ENCODE measurements at regions not wholly inside any gene's neighbourhood (a gene's known extent, or its start where the extent isn't known, plus 50 kb on each side); places are given as distances from the start of the nearest gene placed in this dataset.

GRCh38 chr6:25094726-25095125 lies 159.0 kb upstream of the RIPOR2 start:
- no peak overlapping the region for H3K27ac ChIP-seq (ENCODE audit: low read depth, low read length)
- no peaks in the 10 kb centered on the region for H3K79me2 ChIP-seq (ENCODE audit: control insufficient read depth, low read length)
- H4K20me1 ChIP-seq (ENCODE audit: control insufficient read depth, insufficient read depth, low read depth, low read length): no peaks in the 10 kb centered on the region
- no peaks in the 10 kb centered on the region for H3F3A ChIP-seq (ENCODE audit: control insufficient read depth, insufficient read depth)
- no peaks in the 10 kb centered on the region for H3K36me3 ChIP-seq (ENCODE audit: control insufficient read depth, low read length)
- H3K9me3 ChIP-seq (ENCODE audit: control insufficient read depth, insufficient read depth, low read length): no peaks in the 10 kb centered on the region
- no peaks in the 10 kb centered on the region for H3K9me2 ChIP-seq (replicated peaks; ENCODE audit: control insufficient read depth, low read length)
- H3K4me1 ChIP-seq (ENCODE audit: control insufficient read depth, low read length): no peaks in the 10 kb centered on the region
- H3K4me3 ChIP-seq (ENCODE audit: low read length): no peak overlapping the region
- H3K27me3 ChIP-seq (ENCODE audit: control insufficient read depth, low read length): no peaks in the 10 kb centered on the region
- no peak overlapping the region for H3K4me2 ChIP-seq (ENCODE audit: low read length)
- TF ChIP-seq, protein P1, sequence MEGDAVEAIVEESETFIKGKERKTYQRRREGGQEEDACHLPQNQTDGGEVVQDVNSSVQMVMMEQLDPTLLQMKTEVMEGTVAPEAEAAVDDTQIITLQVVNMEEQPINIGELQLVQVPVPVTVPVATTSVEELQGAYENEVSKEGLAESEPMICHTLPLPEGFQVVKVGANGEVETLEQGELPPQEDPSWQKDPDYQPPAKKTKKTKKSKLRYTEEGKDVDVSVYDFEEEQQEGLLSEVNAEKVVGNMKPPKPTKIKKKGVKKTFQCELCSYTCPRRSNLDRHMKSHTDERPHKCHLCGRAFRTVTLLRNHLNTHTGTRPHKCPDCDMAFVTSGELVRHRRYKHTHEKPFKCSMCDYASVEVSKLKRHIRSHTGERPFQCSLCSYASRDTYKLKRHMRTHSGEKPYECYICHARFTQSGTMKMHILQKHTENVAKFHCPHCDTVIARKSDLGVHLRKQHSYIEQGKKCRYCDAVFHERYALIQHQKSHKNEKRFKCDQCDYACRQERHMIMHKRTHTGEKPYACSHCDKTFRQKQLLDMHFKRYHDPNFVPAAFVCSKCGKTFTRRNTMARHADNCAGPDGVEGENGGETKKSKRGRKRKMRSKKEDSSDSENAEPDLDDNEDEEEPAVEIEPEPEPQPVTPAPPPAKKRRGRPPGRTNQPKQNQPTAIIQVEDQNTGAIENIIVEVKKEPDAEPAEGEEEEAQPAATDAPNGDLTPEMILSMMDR (IDR thresholded peaks at IDR 0.05; ENCODE audit: low read depth, low read length, poor library complexity, severe bottlenecking): no peak
- TF ChIP-seq EZH2phosphoT487 (IDR thresholded peaks at IDR 0.05; ENCODE audit: borderline replicate concordance, low read length): no peak

GRCh38 chr6:25100288-25100687 lies 164.5 kb upstream of the RIPOR2 start:
- Histone ChIP-seq H3K27me3 (ENCODE audit: control insufficient read depth, low read length) (no peaks in the 10 kb centered on the region), H3K9me3 (ENCODE audit: control insufficient read depth, insufficient read depth, low read length) (no peaks in the 10 kb centered on the region), H3K4me2 (ENCODE audit: low read length) (no peak overlapping the region), H4K20me1 (ENCODE audit: control insufficient read depth, insufficient read depth, low read depth, low read length) (no peaks in the 10 kb centered on the region), H3K27ac (ENCODE audit: low read depth, low read length) (no peak overlapping the region), H3K79me2 (ENCODE audit: control insufficient read depth, low read length) (no peaks in the 10 kb centered on the region), H3K4me1 (ENCODE audit: control insufficient read depth, low read length) (peaks cover 5% of the 10 kb centered on the region; the same call in 1 of the 2 replicates), H3K36me3 (ENCODE audit: control insufficient read depth, low read length) (no peaks in the 10 kb centered on the region), H3K4me3 (ENCODE audit: low read length) (no peak overlapping the region), H3K9me2 (replicated peaks; ENCODE audit: control insufficient read depth, low read length) (no peaks in the 10 kb centered on the region), H3F3A (ENCODE audit: control insufficient read depth, insufficient read depth) (no peaks in the 10 kb centered on the region)
- TF ChIP-seq, protein P1 (IDR thresholded peaks at IDR 0.05; ENCODE audit: low read depth, low read length, poor library complexity, severe bottlenecking): no peak
- TF ChIP-seq EZH2phosphoT487 (IDR thresholded peaks at IDR 0.05; ENCODE audit: borderline replicate concordance, low read length): no peak

DNA sequence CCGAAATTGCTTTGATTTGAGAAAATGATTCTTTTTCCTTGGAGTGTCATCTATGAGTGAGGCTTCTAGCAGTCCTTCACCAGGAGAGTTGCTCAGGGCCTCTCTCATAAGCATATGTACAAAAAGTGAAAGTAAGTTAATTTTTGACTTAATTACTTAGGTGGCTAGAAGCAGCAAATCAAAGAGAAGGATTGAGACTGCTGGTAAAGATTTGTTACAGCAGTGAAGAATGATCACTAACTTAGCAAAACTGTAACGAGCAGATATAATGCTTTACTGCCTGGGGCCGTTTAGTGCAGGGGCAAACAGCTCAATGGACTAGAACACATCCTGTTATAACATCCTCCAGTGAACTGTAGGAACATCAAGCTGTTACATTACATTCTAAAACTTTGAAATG lies 167.8 kb upstream of the RIPOR2 start:
- Histone ChIP-seq H3K9me3 (ENCODE audit: control insufficient read depth, insufficient read depth, low read length) (no peaks in the 10 kb centered on the region), H3K4me3 (ENCODE audit: low read length) (no peak overlapping the region), H3K36me3 (ENCODE audit: control insufficient read depth, low read length) (no peaks in the 10 kb centered on the region), H3F3A (ENCODE audit: control insufficient read depth, insufficient read depth) (no peaks in the 10 kb centered on the region), H3K4me1 (ENCODE audit: control insufficient read depth, low read length) (peaks cover 17% of the 10 kb centered on the region), H3K79me2 (ENCODE audit: control insufficient read depth, low read length) (no peaks in the 10 kb centered on the region), H3K9me2 (replicated peaks; ENCODE audit: control insufficient read depth, low read length) (no peaks in the 10 kb centered on the region), H3K27ac (ENCODE audit: low read depth, low read length) (no peak overlapping the region), H3K27me3 (ENCODE audit: control insufficient read depth, low read length) (no peaks in the 10 kb centered on the region), H4K20me1 (ENCODE audit: control insufficient read depth, insufficient read depth, low read depth, low read length) (no peaks in the 10 kb centered on the region), H3K4me2 (ENCODE audit: low read length) (peak overlapping the region; percentile 11; the same call in 1 of the 2 replicates)
- TF ChIP-seq EZH2phosphoT487 (IDR thresholded peaks at IDR 0.05; ENCODE audit: borderline replicate concordance, low read length): no peak
- TF ChIP-seq, protein P1 (IDR thresholded peaks at IDR 0.05; ENCODE audit: low read depth, low read length, poor library complexity, severe bottlenecking): no peak

Measured in DOHH2 (cell line).